ENCODE measurements at regions not wholly inside any gene's neighbourhood (a gene's known extent, or its start where the extent isn't known, plus 50 kb on each side); places are given as distances from the start of the nearest gene placed in this dataset.

GRCh38 chr18:56299740-56300139 lies 338.7 kb downstream of the TXNL1 start:
- ChIA-PET POLR2A (no interaction called here), CTCF (no interaction called here)
- no peak overlapping the region for H3K4me3 ChIP-seq (ENCODE audit: low read depth, low read length)
- H3K9me3 ChIP-seq (ENCODE audit: control insufficient read depth, insufficient read depth, low read depth, low read length) = no peaks in the 10 kb centered on the region
- TF ChIP-seq ZBTB17 (tag by site-specific recombination; IDR thresholded peaks at IDR 0.05) (no peak), ZNF580 (tag by site-specific recombination; IDR thresholded peaks at IDR 0.05) (no peak), ZNF585B (tag by site-specific recombination; IDR thresholded peaks at IDR 0.05) (no peak), ZNF335 (tag by site-specific recombination; conservative IDR thresholded peaks at IDR 0.05) (no peak), ZNF433 (tag by site-specific recombination; IDR thresholded peaks at IDR 0.05; ENCODE audit: low read depth) (no peak), ZNF501 (tag by site-specific recombination; IDR thresholded peaks at IDR 0.05) (no peak), PRDM1 (tag by site-specific recombination; IDR thresholded peaks at IDR 0.05) (no peak), ZBTB21 (tag by site-specific recombination; IDR thresholded peaks at IDR 0.05) (no peak), ZNF19 (tag by site-specific recombination; IDR thresholded peaks at IDR 0.05; ENCODE audit: low read depth) (no peak), ZNF175 (tag by site-specific recombination; IDR thresholded peaks at IDR 0.05) (no peak)
- TF ChIP-seq, protein P1, sequence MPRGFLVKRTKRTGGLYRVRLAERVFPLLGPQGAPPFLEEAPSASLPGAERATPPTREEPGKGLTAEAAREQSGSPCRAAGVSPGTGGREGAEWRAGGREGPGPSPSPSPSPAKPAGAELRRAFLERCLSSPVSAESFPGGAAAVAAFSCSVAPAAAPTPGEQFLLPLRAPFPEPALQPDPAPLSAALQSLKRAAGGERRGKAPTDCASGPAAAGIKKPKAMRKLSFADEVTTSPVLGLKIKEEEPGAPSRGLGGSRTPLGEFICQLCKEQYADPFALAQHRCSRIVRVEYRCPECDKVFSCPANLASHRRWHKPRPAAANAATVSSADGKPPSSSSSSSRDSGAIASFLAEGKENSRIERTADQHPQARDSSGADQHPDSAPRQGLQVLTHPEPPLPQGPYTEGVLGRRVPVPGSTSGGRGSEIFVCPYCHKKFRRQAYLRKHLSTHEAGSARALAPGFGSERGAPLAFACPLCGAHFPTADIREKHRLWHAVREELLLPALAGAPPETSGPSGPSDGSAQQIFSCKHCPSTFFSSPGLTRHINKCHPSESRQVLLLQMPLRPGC (tag by site-specific recombination; IDR thresholded peaks at IDR 0.05) = no peak
- TF ChIP-seq, protein P2, sequence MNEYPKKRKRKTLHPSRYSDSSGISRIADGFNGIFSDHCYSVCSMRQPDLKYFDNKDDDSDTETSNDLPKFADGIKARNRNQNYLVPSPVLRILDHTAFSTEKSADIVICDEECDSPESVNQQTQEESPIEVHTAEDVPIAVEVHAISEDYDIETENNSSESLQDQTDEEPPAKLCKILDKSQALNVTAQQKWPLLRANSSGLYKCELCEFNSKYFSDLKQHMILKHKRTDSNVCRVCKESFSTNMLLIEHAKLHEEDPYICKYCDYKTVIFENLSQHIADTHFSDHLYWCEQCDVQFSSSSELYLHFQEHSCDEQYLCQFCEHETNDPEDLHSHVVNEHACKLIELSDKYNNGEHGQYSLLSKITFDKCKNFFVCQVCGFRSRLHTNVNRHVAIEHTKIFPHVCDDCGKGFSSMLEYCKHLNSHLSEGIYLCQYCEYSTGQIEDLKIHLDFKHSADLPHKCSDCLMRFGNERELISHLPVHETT (tag by site-specific recombination; IDR thresholded peaks at IDR 0.05) = no peak
- no peaks in the 10 kb centered on the region for H3K36me3 ChIP-seq (ENCODE audit: control insufficient read depth in 2 of 2, insufficient read depth in 1 of 2, low read length in 2 of 2)
- 0 out of 2 replicates have a peak, but pooled peaks cover 3% of the 10 kb centered on the region for H3K4me1 ChIP-seq (ENCODE audit: control insufficient read depth, insufficient read depth, low read length)
- H3K27ac ChIP-seq (ENCODE audit: extremely low read depth, low read depth, low read length) = no peak overlapping the region

- Histone ChIP-seq H3K4me3 (ENCODE audit: low read depth, low read length) (no peak overlapping the region), H3K9me3 (ENCODE audit: control insufficient read depth, insufficient read depth, low read depth, low read length) (no peaks in the 10 kb centered on the region), H3K36me3 (ENCODE audit: control insufficient read depth in 2 of 2, insufficient read depth in 1 of 2, low read length in 2 of 2) (no peaks in the 10 kb centered on the region), H3K4me1 (ENCODE audit: control insufficient read depth, insufficient read depth, low read length) (0 out of 2 replicates have a peak, but pooled peaks cover 3% of the 10 kb centered on the region), H3K27ac (ENCODE audit: extremely low read depth, low read depth, low read length) (no peak overlapping the region)
- no peak for TF ChIP-seq KLF9 (tag by site-specific recombination; IDR thresholded peaks at IDR 0.05; ENCODE audit: low read depth)
- no peak for TF ChIP-seq REPIN1 (tag by site-specific recombination; IDR thresholded peaks at IDR 0.05; ENCODE audit: low read depth)
- TF ChIP-seq, protein P3, sequence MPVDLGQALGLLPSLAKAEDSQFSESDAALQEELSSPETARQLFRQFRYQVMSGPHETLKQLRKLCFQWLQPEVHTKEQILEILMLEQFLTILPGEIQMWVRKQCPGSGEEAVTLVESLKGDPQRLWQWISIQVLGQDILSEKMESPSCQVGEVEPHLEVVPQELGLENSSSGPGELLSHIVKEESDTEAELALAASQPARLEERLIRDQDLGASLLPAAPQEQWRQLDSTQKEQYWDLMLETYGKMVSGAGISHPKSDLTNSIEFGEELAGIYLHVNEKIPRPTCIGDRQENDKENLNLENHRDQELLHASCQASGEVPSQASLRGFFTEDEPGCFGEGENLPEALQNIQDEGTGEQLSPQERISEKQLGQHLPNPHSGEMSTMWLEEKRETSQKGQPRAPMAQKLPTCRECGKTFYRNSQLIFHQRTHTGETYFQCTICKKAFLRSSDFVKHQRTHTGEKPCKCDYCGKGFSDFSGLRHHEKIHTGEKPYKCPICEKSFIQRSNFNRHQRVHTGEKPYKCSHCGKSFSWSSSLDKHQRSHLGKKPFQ (tag by site-specific recombination; IDR thresholded peaks at IDR 0.05) = no peak
- TF ChIP-seq ZNF112 (tag by site-specific recombination; IDR thresholded peaks at IDR 0.05) = no peak
- TF ChIP-seq ZFP41 (tag by site-specific recombination; IDR thresholded peaks at IDR 0.05; ENCODE audit: borderline replicate concordance) = no peak
- TF ChIP-seq HOXC10 (CRISPR knock-in tag; IDR thresholded peaks at IDR 0.05) = no peak
- no peak for TF ChIP-seq ZNF157 (tag by site-specific recombination; IDR thresholded peaks at IDR 0.05)
- no peak for TF ChIP-seq YY2 (tag by site-specific recombination; IDR thresholded peaks at IDR 0.05)
- TF ChIP-seq ZNF394 (tag by site-specific recombination; IDR thresholded peaks at IDR 0.05; ENCODE audit: borderline replicate concordance) = no peak
- TF ChIP-seq ZNF239 (tag by site-specific recombination; IDR thresholded peaks at IDR 0.05) = no peak
- TF ChIP-seq ZEB2 (tag by site-specific recombination; IDR thresholded peaks at IDR 0.05) = no peak
- no peak for TF ChIP-seq ZBTB17 (tag by site-specific recombination; IDR thresholded peaks at IDR 0.05)
- no peak for TF ChIP-seq TRIM28 (IDR thresholded peaks at IDR 0.05; ENCODE audit: borderline replicate concordance, low read length)
- TF ChIP-seq, protein P4, sequence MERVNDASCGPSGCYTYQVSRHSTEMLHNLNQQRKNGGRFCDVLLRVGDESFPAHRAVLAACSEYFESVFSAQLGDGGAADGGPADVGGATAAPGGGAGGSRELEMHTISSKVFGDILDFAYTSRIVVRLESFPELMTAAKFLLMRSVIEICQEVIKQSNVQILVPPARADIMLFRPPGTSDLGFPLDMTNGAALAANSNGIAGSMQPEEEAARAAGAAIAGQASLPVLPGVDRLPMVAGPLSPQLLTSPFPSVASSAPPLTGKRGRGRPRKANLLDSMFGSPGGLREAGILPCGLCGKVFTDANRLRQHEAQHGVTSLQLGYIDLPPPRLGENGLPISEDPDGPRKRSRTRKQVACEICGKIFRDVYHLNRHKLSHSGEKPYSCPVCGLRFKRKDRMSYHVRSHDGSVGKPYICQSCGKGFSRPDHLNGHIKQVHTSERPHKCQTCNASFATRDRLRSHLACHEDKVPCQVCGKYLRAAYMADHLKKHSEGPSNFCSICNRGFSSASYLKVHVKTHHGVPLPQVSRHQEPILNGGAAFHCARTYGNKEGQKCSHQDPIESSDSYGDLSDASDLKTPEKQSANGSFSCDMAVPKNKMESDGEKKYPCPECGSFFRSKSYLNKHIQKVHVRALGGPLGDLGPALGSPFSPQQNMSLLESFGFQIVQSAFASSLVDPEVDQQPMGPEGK (tag by site-specific recombination; IDR thresholded peaks at IDR 0.05) = no peak
- no peak for TF ChIP-seq FEZF1 (tag by site-specific recombination; IDR thresholded peaks at IDR 0.05)
- no peak for TF ChIP-seq KLF10 (tag by site-specific recombination; IDR thresholded peaks at IDR 0.05)
- no peak for TF ChIP-seq PRDM1 (tag by site-specific recombination; IDR thresholded peaks at IDR 0.05)
- TF ChIP-seq ZNF677 (tag by site-specific recombination; IDR thresholded peaks at IDR 0.05) = no peak
- ChIA-PET POLR2A (no interaction called here), CTCF (interaction anchor here (0.7 kb wide), 1 partner anchor 117 kb away, joined by 3 read pairs; no protein-coding TSS in a partner anchor)
Observed at GRCh38 chr18:56298935-56299334, 339.5 kb downstream of the TXNL1 start.
